PC-9 (cell line): ENCODE measurements at regions not wholly inside any gene's neighbourhood (a gene's known extent, or its start where the extent isn't known, plus 50 kb on each side); places are given as distances from the start of the nearest gene placed in this dataset.
"Not testable (repeated sequence)": the region's sequence is repeated elsewhere in the genome, so short reads cannot be mapped to it uniquely, and the experiment has no call there.

Source experiments
- EZH2 ChIP-seq: fragments of 200-600 bp; sonication (generic); IDR thresholded peaks from 2 replicates; pipeline ENCODE4 v1.8.0; 2017; ENCODE audit warnings: antibody characterized with exemption, low read depth
- TF ChIP-seq, protein P1 (sequence below): fragments of 200-600 bp; sonication (generic); conservative IDR thresholded peaks from 2 replicates; pipeline ENCODE4 v1.6.1; 2017; ENCODE audit warnings: mixed run types, antibody characterized with exemption, mild to moderate bottlenecking, moderate library complexity

DNA sequence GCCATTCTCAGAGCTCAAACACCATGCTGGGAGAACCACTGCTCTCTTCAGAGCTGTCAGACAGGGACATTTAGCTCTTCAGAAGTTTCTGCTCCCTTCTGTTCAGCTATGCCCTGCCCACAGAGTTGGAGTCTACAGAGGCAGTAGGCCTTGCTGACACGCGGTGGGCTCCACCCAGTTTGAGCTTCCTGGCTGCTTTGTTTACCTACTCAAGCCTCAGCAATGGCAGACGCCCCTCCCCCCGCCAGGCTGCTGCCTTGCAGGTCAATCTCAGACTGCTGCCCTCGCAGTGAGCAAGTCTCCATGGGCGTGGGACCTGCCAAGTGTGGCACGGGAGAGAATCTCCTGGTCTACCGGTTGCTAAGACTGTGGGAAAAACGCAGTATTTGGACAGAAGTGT is 93.8 kb upstream of the ZC3H12A start:
- TF ChIP-seq, protein P1, sequence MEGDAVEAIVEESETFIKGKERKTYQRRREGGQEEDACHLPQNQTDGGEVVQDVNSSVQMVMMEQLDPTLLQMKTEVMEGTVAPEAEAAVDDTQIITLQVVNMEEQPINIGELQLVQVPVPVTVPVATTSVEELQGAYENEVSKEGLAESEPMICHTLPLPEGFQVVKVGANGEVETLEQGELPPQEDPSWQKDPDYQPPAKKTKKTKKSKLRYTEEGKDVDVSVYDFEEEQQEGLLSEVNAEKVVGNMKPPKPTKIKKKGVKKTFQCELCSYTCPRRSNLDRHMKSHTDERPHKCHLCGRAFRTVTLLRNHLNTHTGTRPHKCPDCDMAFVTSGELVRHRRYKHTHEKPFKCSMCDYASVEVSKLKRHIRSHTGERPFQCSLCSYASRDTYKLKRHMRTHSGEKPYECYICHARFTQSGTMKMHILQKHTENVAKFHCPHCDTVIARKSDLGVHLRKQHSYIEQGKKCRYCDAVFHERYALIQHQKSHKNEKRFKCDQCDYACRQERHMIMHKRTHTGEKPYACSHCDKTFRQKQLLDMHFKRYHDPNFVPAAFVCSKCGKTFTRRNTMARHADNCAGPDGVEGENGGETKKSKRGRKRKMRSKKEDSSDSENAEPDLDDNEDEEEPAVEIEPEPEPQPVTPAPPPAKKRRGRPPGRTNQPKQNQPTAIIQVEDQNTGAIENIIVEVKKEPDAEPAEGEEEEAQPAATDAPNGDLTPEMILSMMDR = not testable (repeated sequence)
- TF ChIP-seq EZH2 = not testable (repeated sequence)
